ENCODE measurements at regions not wholly inside any gene's neighbourhood (a gene's known extent, or its start where the extent isn't known, plus 50 kb on each side); places are given as distances from the start of the nearest gene placed in this dataset.

DNA sequence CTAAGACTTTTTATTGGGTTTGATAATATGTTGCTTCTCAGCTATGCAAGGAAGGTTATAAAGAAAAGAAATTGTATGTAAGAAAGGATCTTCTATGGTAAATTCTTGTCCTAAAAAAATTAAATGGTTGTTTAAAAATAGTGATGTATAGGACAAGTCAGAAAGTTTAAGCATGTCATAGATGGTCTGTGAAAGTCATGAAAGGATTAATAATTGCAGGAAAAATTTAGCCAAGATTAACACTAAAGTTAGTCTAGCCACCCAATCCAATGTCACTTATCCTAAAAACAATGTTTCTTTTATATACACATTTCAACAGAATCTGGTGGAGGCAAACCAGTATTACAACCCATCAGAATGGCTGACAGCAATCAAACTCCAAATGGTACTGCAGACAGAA, 1046.7 kb upstream of the SLC39A10 start:
- H3K4me1 Mint-ChIP-seq, result no peaks in the 10 kb centered on the region
- DNase-seq (no peak), ATAC-seq (ENCODE audit: low read depth) (no peak)
- ChIA-PET CTCF (no interaction called here), POLR2A (no interaction called here)
- TF ChIP-seq, protein P1, sequence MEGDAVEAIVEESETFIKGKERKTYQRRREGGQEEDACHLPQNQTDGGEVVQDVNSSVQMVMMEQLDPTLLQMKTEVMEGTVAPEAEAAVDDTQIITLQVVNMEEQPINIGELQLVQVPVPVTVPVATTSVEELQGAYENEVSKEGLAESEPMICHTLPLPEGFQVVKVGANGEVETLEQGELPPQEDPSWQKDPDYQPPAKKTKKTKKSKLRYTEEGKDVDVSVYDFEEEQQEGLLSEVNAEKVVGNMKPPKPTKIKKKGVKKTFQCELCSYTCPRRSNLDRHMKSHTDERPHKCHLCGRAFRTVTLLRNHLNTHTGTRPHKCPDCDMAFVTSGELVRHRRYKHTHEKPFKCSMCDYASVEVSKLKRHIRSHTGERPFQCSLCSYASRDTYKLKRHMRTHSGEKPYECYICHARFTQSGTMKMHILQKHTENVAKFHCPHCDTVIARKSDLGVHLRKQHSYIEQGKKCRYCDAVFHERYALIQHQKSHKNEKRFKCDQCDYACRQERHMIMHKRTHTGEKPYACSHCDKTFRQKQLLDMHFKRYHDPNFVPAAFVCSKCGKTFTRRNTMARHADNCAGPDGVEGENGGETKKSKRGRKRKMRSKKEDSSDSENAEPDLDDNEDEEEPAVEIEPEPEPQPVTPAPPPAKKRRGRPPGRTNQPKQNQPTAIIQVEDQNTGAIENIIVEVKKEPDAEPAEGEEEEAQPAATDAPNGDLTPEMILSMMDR (IDR thresholded peaks at IDR 0.05), result no peak
- TF ChIP-seq EZH2 (IDR thresholded peaks at IDR 0.05; ENCODE audit: borderline replicate concordance, insufficient read depth, low read depth, low read length, poor library complexity, severe bottlenecking), result no peak
- no peak overlapping the region for H3K4me3 ChIP-seq (ENCODE audit: control extremely low read depth in 1 of 5, extremely low read depth in 1 of 5, insufficient read depth in 1 of 5, low read depth in 2 of 5, low read length in 4 of 5)
- no peaks in the 10 kb centered on the region for H3K36me3 ChIP-seq (replicated peaks in 1 of 2; ENCODE audit: control extremely low read depth in 1 of 2, control insufficient read depth in 1 of 2, extremely low read depth in 1 of 2, insufficient read depth in 2 of 2, low read length in 1 of 2)
- H3K9me3 Mint-ChIP-seq (ENCODE audit: insufficient read depth), result peaks cover 3% of the 10 kb centered on the region
- no peaks in the 10 kb centered on the region for H3K27me3 Mint-ChIP-seq
- H4K20me1 ChIP-seq (ENCODE audit: control insufficient read depth, insufficient read depth, low read length, poor library complexity, severe bottlenecking), result no peaks in the 10 kb centered on the region
- no peak overlapping the region for H2AFZ ChIP-seq (ENCODE audit: insufficient read depth, low read depth, low read length, poor library complexity, severe bottlenecking)
- H3K79me2 ChIP-seq (ENCODE audit: control insufficient read depth, insufficient read depth, low read length), result no peaks in the 10 kb centered on the region
- H3K4me3 Mint-ChIP-seq, result no peak overlapping the region
- H3K27me3 ChIP-seq (replicated peaks in 1 of 4; ENCODE audit: control extremely low read depth in 1 of 4, control insufficient read depth in 3 of 4, insufficient read depth in 4 of 4, low read length in 3 of 4), result no peaks in the 10 kb centered on the region
- H3K27ac Mint-ChIP-seq, result no peak overlapping the region
- H3K4me2 ChIP-seq (replicated peaks; ENCODE audit: low read depth, low read length, poor library complexity, severe bottlenecking), result no peak overlapping the region
- intact Hi-C loops (cut with micrococcal nuclease), result no loop called here
- no peaks in the 10 kb centered on the region for H3K9me3 ChIP-seq (ENCODE audit: control extremely low read depth in 1 of 3, control insufficient read depth in 2 of 3, insufficient read depth in 1 of 3, low read length in 2 of 3)
- H3K9ac ChIP-seq (ENCODE audit: low read length), result no peak overlapping the region
- no peaks in the 10 kb centered on the region for H3K4me1 ChIP-seq (ENCODE audit: control insufficient read depth in 2 of 2, insufficient read depth in 2 of 2, low read length in 2 of 2)
- H3K27ac ChIP-seq (ENCODE audit: low read length in 2 of 2), result no peak overlapping the region

DNA sequence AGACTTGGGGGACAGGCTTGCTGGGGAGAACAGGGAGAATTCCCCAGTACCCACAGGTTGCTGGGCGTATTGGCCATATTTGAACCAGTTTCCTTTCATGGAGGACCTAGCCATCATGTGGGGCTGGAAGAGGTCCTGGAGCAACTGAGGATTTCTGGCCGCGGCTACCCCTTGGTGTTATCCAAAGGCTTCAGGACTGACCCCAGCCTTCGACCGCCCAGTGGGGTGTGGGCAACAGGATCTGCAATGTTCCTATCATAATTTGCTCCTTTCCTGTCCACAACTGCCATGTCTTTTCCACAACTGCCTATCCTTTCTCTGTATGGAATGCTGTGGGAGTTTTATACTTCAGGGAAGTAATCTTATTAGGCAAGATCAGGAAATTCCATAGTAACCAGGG, 1053.6 kb upstream of the SLC39A10 start:
- Histone ChIP-seq H3K4me1 (ENCODE audit: control insufficient read depth in 2 of 2, insufficient read depth in 2 of 2, low read length in 2 of 2) (no peaks in the 10 kb centered on the region), H3K36me3 (replicated peaks in 1 of 2; ENCODE audit: control extremely low read depth in 1 of 2, control insufficient read depth in 1 of 2, extremely low read depth in 1 of 2, insufficient read depth in 2 of 2, low read length in 1 of 2) (no peaks in the 10 kb centered on the region), H2AFZ (ENCODE audit: insufficient read depth, low read depth, low read length, poor library complexity, severe bottlenecking) (no peak overlapping the region), H3K4me3 (ENCODE audit: control extremely low read depth in 1 of 5, extremely low read depth in 1 of 5, insufficient read depth in 1 of 5, low read depth in 2 of 5, low read length in 4 of 5) (no peak overlapping the region), H3K79me2 (ENCODE audit: control insufficient read depth, insufficient read depth, low read length) (no peaks in the 10 kb centered on the region), H3K27ac (ENCODE audit: low read length in 2 of 2) (no peak overlapping the region), H3K9me3 (ENCODE audit: control extremely low read depth in 1 of 3, control insufficient read depth in 2 of 3, insufficient read depth in 1 of 3, low read length in 2 of 3) (peaks cover 2 to 5% (median 4%) of the 10 kb centered on the region in 3 donors), H3K27me3 (replicated peaks in 1 of 4; ENCODE audit: control extremely low read depth in 1 of 4, control insufficient read depth in 3 of 4, insufficient read depth in 4 of 4, low read length in 3 of 4) (no peaks in the 10 kb centered on the region), H3K4me2 (replicated peaks; ENCODE audit: low read depth, low read length, poor library complexity, severe bottlenecking) (no peak overlapping the region), H4K20me1 (ENCODE audit: control insufficient read depth, insufficient read depth, low read length, poor library complexity, severe bottlenecking) (no peaks in the 10 kb centered on the region), H3K9ac (ENCODE audit: low read length) (no peak overlapping the region)
- no peak overlapping the region for H3K4me3 Mint-ChIP-seq
- H3K27ac Mint-ChIP-seq, result no peak overlapping the region
- 100% methylated on average over 5 of the region's 5 CpGs for WGBS (ENCODE audit: insufficient coverage)
- TF ChIP-seq EZH2 (IDR thresholded peaks at IDR 0.05; ENCODE audit: borderline replicate concordance, insufficient read depth, low read depth, low read length, poor library complexity, severe bottlenecking), result no peak
- TF ChIP-seq, protein P1 (IDR thresholded peaks at IDR 0.05), result no peak
- peaks cover 6% of the 10 kb centered on the region for H3K9me3 Mint-ChIP-seq (ENCODE audit: insufficient read depth)
- H3K27me3 Mint-ChIP-seq, result no peaks in the 10 kb centered on the region
- CTCF ChIA-PET, result no interaction called here
- ATAC-seq (ENCODE audit: low read depth) (no peak), DNase-seq (no peak)
- intact Hi-C loops (cut with micrococcal nuclease), result no loop called here
- H3K4me1 Mint-ChIP-seq, result no peaks in the 10 kb centered on the region
- POLR2A ChIA-PET, result no interaction called here

Measured in B cell (primary cell).